EL (cell line): ENCODE measurements at regions not wholly inside any gene's neighbourhood (a gene's known extent, or its start where the extent isn't known, plus 50 kb on each side); places are given as distances from the start of the nearest gene placed in this dataset.

Source experiments
- DNase-seq: peaks from one replicate; pipeline ENCODE4 v3.0.0-alpha.2; 2016

DNA sequence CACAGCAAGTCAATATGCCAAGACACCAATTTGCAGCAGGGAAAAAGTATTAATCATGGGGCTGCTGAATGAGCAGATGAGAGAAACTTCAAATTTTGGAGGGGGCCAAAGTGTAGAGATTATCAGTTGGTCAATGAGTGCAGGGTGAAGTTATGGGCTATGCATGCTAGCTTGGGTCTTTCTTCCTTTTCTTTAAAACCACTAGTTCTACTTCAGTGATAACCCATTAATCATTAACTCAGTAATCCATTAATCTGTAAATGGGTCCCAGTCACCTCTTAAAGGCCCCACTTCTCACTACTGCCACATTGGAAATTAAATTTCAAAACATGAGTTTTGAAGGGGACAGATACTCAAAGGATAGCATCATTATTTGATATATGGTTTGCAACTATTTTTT is 688.6 kb upstream of the ADGRL4 start:
- no peak for DNase-seq

DNA sequence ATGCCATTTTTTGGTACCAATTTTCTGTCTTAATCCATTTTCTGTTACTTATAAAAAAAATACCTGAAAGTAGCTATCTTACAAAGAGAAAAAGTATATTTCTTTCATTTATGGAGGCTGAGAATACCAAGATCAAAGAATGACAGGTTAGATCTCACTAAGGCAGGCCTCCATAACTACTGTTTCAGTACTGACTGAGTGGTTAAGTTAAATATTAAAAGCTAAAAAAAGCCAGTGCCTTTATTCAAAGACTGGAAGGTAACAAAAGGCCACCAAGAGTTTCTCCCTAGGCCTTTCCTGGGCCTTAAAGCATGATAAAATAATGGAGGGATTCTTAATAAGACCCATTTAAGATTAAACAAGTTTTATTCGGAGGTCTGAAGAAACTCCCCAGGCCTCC is 687.7 kb upstream of the ADGRL4 start:
- no peak for DNase-seq

DNA sequence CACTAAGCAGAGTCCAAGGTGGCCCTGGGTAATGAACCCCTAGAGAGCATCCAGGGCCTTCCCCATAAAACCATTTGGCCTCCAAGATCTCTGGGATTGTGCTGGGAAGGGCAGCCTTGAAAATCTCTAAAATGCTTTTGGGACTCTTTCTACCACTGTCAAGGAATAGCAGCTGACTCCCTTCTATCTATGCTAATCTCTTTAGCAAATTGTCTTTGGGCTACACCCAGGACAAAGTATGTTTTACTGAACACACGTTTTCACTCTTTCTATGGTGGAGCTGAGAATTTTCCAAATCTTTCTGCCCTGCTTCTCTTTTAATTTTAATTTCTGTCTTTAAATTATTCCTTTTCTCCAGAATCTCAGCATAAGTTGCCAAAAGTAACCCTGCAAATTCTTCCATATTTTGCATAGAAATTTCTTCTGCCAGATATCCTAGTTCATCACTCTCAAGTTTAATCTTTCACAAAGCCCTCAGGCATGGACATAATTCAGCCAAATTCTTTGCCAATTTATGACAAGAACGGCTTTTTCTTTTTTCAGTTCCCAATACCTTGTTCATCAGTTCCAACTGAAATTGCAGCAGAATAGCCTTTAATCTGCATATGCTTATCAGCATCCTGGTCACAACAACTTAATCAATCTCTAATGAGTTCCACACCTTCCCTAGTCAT is 687.0 kb upstream of the ADGRL4 start:
- no peak for DNase-seq

DNA sequence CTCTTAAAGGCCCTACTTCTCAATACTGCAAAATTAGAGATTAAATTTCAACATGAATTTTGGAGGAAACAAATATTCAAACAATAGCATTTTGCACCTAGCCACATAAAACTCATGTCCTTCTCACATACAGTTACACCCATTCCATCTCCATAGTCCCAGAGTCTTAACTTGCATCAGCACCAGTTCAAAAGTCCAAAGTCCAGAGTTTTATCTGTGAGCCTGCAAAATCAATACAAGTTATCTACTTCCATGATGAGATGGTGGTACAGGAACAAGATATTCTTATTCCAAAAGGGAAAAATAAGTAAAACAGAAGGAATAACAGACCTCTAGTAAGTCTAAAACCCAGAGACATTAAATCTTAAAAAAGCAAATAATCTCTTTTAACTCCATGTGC is 686.0 kb upstream of the ADGRL4 start:
- DNase-seq: no peak

DNA sequence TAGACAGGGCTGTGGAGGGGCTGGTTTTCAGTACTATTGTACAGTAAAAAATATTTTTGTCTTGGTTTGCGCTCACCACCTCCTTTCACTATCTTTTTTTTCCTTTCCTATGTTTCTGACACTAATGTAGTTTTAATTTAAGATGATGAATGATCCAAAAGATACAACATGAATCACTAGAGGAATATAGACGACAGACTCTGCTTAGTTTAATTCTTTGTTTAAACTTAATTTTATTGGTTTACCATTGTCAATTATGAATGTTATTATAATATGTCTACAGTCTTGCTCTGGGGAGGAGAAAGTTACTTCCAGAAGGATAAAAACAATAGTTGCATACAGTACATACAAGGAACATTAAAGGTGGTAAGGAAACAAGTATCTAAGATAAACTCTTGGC is 682.4 kb upstream of the ADGRL4 start:
- no peak for DNase-seq

DNA sequence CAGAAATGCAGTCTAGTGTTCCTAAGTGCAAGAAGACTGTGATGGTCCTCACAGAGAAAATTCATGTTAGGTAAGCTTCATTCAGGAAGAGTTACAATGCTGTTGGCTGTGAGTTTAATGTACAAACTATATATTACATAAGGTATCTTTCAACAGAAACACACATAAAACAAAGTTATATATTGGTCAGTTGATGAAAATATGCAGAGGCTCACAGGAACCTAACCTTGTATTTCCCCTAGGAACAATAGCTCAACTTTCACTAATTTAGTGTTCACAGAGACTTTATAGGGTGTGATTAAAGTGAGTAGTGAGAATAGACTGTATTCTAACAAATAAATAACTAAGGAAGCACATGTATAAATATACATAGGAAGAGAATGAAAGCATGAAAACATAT is 676.9 kb upstream of the ADGRL4 start:
- DNase-seq: no peak

DNA sequence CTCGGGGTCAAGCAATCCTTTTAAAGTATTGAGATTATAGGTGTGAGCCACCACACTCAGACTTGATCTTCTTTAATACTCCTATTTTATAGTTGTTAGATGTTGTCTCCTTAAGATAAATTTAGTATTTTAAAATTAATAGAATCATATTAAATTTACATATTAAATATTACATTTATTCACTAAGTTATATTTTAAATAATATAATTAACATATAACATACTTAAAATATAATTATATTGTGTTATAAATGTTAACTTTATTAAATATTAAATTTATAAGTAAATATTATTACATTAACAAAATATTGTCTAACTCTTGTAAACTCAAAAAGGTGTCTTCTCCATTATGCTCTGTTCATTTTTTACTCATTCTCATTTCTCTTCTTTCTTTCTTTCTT is 675.9 kb upstream of the ADGRL4 start:
- DNase-seq: no peak

DNA sequence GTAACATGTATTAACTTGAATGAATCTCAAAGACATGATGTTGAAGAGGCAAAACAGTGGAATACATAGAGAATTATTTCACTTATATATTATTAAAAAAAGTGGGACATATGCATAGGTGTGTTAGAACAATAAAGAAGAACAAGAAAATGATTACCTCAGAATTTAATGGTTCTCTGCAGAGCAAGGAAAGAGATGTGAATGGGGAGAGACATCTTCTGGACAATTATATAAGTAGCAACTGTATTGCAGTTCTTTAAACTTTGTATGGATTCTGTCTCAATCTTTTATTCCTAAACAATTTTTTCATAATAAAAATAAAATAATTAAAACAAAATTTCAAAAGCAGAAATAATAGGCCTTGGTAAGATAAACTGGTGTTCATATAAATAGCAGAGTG is 674.9 kb upstream of the ADGRL4 start:
- DNase-seq: no peak

DNA sequence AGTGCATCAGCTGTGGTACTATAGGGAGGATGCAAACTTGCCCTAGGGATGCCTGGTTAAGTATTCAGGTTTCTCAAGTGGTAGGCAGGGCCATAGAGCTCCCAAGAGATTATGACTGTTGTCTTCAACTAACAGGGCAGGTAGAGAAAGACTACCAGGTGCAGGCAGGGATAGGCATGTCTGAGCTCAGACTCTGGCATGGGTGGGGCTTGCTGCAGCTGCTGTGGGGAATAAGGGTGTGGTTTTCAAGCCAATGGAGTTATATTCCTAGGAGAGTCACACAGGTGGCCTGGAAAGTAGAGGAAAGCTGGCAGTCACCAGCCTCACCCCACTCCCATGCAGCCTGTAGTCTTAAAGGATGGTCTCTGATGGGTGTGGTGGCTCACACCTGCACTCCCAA is 673.4 kb upstream of the ADGRL4 start:
- no peak for DNase-seq

DNA sequence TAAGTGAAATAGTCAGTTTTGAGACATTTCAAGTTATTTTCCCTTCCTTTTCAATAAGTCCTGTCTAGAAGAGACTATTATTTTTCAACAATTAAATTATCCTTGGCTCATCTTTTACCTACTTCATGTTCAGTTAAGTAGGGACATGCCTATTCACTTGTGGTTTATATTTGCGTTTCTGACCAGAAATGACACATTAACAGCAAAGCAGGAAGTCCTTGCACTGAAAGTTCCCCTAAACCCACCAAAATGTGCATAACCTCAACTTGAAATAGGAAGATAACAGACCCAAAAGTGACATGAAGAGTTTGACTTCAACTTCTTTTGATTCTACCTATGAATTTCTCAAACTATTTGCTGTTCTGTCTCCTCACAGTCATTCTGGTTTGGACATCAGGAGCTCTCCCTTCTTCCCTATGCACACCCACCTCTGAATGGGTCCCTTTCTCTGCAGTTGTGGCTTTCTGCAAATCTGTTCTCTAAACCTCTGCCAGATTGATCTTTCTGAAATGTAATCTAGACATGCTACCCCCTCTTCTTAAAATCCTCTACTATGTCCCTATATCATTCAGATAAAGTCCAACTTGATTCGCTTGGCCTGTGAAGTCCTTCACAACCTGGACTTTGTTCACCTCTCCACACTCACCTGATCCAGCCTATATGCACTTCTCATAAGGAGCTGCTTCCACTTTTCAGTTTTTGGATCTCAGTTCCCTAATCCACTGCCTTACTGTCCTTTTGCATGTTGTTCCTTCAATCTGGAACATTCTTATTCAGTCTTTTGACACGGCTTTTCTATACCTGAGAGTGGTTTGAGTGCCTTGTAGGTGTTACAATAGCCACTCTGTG is 661.5 kb upstream of the ADGRL4 start:
- no peak for DNase-seq

DNA sequence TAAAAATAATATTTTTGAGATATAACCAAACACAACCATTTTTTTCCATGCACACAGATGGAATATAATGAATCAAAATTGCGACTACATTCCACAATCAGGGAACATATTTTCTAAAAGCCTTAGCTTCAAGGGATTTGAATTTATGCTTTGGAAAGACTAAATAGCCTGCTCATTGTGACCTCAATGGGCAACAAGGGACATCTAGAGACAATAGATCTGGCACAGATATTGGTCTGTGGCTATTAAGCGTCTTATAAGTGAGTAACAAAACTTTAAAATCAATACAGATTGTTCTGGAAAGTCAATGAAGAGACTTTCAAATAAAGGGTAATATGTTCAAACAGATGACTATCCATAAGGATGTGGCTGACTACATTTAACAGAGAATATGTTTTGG is 660.6 kb upstream of the ADGRL4 start:
- DNase-seq: no peak

DNA sequence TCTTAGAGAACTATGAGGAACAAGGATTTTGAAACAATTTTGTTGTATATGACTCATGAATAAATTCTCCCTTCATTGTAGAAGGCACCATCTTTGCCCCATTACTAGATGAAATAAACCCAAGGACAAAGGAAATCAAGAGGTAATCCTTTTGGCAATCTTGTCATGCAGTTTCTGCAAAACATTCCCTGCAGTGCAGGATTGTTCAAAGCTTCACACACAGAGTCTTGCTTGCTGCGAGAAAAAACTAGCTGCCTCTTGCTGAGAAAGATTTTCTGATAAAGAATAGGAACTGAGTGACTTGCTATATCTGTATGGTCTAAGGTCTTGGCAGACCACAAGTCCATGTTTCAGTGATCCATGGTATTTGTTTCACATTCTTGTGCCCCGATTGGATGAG is 657.4 kb upstream of the ADGRL4 start:
- DNase-seq: no peak

DNA sequence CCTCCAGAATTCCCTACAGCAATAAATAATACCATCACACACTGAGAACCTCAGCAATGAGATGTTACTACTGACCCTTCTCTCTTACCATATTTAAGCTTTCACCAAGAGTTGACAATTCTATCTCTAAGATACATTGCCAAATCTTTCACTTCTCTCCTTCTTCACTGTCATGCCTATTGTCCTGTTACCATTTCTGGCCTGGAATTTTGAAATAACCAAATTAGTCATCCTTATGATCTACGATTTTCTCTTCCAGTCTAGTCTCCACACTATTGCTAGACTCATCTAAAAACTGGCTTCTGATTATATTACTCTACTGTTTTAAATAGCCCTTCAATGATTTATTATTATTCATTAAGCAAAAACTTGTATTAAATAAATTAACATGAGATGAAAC is 656.1 kb upstream of the ADGRL4 start:
- no peak for DNase-seq

DNA sequence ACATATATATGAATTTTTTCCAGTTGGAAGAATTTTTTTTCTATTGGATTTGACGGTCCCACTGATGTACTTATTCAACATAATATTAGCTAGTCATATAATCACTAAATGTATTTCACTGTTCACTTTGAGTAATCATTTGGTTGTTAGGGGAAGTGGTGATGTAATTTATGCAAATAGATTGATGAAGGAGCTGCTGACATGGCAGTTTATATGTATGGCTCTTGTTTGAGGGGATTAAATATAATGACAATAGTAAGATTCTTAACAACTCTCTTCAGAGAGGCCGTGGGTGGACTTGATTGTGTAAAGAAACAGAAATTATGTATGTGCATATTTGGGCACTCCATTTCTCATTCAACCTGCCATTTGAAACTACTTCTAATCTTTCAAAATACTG is 653.6 kb upstream of the ADGRL4 start:
- DNase-seq: no peak

DNA sequence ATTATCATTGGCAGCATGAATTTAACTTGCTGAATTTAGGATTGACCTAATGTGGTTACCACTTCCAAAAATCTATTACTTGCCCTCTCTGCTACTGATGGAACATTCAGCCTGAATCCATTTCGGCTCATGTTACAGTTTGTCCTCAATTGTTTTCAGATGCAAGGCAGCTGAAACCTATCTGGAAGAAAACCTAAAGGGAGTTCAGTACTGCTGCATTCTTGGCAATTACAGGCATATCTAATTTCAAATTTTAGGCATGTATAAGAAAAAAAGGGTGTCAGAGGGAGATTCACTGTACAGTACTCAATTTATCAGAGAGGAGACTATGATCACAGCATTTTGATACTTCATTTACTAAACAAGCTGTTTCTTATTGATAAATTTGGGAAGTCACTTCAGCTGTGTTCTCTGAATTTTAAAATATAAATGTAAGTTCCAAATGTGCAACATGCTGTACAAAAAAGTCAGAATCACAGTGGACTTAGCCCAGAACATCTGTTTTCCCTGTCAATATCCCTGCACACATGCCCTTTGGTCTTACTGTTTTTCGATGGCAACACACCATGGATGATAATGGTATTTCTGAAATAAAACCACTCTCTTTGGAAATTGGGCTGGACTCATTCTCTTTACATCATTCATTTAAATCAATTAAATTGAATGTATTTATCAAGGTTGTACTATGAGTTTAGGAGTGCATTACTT is 651.6 kb upstream of the ADGRL4 start:
- DNase-seq: no peak

DNA sequence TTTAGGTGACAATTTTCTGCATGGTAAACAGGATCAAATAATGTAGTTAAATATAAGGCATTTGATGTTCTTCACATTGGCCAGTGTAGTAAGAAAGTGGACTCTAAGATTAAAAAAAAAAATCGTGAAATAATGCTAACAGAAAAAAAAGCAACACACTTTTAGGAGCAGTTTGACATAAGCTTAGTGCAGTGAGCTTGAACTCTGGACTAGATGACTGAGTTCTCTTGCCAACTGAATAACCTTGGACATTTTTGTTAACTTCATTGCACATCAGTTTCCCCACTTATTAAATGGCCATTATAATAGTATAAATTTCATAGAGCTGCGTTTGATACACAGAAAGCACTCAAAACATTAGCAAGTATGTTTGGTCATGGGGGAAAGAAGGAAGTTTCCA is 649.3 kb upstream of the ADGRL4 start:
- DNase-seq: no peak

DNA sequence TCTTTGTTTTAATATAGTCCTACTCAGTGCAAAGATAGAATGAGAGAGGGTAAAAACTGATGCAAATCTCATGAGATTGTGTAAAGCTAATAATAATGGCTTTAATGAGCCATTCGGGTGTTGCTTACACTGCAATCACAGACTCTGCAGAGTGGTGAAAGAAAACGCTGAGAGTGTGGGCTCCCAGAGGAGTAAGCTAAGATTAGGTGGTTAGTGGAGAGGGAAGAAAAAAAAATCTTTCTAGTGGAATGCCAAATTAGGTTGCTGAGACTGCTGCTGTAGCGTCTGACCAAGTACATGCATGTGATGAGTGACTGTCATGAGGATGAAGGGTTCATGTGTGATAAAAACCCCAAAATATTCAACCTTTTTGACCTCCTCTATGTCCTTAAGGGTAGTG is 645.9 kb upstream of the ADGRL4 start:
- DNase-seq: no peak

DNA sequence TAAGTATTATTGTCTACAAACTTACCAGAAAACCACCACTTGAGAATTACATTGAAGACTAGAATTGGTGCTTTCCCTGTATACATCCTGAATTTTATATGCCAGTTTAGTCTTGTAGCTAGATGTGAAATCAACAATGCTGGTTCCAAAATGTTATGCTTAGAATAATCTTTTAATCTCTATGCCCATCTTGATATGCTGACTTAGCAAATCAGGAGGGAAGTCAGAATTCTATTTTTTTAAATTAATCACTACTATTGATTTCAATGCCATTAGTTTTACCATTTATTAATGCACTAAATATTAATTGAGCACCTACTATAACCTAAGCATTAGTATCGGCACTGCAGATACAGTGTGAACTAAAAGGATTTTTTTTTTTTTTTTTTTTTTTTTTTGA is 641.6 kb upstream of the ADGRL4 start:
- no peak for DNase-seq

DNA sequence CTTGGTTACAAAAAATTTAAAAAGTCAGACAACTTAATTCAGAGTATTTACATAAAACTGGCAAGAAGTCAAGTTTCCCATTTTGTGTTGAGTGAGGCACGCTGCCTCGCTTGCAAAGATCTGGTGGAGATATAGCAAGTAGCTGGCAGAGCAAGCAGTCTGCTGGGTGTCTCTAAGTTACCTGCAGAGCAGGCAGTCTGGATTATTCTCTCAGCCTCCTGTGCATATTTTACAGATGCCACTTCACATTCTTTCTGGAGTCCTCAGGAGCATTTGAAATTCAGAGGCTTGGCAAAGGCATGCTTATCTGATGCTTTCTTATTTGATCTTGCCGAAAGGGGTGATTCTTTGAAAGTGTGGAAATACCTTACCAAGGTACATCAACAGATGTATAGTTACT is 640.4 kb upstream of the ADGRL4 start:
- no peak for DNase-seq

DNA sequence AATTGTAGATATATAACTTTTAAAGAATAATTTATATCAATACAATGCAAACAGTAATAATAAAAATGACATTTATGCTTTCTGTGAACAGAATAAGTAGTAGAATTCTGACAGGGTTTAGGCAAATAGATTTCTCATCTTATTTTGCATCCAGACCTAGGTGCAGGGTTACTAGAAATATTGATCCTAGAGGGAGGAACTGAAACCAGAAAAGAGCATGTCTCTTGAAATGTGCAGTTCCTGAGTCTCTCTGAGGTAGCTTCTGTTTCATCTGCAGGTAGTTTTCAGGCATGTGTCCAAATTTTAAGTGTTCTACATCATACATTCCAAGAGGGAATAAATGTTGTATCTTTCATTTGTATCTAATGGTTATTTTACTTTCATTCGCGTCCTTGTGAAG is 631.9 kb upstream of the ADGRL4 start:
- DNase-seq: no peak

DNA sequence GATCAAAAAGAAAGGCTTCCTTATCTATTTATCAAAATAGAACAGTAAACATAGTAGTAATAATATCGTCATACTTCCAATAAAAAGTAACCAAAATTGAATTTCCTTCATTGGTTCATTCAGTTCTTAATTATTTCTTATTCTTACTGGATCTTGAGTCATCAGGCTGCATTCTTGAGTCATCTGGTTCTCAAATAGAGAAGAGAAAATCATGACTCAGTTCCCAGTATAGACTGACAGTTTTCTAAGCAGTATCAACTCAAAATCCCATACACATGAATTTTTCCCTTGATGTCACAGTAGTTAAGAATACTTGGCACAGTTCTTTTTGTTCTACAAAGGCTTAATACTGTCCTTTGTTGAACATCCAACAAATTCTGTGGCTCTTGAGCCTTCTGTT is 626.9 kb upstream of the ADGRL4 start:
- peak; percentile 75 for DNase-seq

DNA sequence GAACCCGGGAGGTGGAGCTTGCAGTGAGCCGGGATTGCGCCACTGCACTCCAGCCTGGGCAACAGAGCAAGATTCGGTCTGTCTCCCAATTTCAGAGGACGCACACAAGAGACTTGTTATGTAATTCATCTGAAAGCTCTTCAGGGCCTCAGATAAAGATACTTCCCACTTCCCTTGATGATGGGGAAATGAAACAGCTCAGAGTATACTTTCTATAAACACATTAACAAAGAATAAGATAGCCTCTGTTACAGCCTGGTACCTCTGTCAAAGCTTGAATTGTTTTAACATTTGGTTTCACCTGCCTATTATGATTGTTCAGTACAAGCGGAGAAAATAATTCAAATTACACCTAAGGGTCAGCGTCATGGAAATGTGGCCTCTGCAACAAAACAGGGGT is 622.9 kb upstream of the ADGRL4 start:
- no peak for DNase-seq

DNA sequence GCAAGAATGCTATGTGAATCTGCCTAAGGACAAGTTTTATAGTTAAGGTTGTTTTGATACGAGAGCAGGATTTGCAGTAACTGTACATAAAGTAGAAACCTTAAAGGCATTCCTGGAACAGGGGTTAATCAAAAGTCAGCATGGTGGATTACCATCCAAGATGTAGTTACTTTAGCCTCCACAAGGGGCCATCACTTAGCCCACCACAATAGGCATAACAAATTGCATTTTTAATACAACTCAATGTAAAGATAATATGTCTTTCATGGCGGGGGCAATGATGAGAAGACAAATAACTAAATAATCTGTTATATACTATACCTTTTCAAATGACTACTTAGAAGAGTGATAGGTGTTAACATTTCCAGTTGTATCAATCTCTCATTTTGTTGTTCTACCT is 611.2 kb upstream of the ADGRL4 start:
- no peak for DNase-seq

DNA sequence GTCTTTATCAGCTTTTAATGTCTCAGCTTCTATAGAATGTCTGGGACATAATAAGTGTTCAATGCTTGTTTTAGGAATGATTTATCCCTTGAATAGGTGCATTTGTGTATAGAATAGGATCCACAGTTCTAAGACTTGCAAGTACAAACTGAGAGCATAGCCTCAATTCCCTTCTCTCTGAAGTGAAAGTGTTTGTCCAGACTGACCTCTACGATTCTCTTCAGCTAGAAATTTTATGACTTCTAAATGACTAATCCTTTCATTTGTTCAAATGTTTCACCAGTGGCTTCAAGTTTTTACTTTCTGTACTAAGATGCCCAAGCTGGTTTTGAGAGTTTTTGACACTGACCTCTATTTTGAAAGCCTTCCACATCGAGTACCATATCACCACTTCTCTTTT is 608.2 kb upstream of the ADGRL4 start:
- DNase-seq: peak; percentile 31
